Transverse colon (tissue), 4 donors: ENCODE measurements at regions not wholly inside any gene's neighbourhood (a gene's known extent, or its start where the extent isn't known, plus 50 kb on each side); places are given as distances from the start of the nearest gene placed in this dataset.

Experiments used
- DNase-seq: peaks from one replicate; pipeline ENCODE4 v3.0.0-alpha.2; 2019
- H3K27ac ChIP-seq, 4 donors: fragments of 200-600 bp; sonication (generic); 2 replicates each; pipeline ENCODE4 v1.5.1; 2016 to 2018; ENCODE audit warnings: inconsistent platforms in 4 of 4
- H3K27me3 ChIP-seq: fragments of 200-600 bp; sonication (generic); 2 replicates; pipeline ENCODE4 v1.5.1; 2017; ENCODE audit warnings: inconsistent platforms
- H3K36me3 ChIP-seq, 4 donors: fragments of 200-600 bp; sonication (generic); 2 replicates each; pipeline ENCODE4 v1.5.1; 2017 to 2019; ENCODE audit warnings: inconsistent platforms in 4 of 4
- H3K4me1 ChIP-seq, 4 donors: fragments of 200-600 bp; sonication (generic); 2 replicates each; pipeline ENCODE4 v1.5.1; 2017 to 2020; ENCODE audit warnings: inconsistent platforms in 4 of 4
- H3K4me3 ChIP-seq, 4 donors: fragments of 200-600 bp; sonication (generic); 1 replicate in 1 of 4; 2 replicates in 3 of 4; pipeline versions ENCODE4 v1.5.1 to v1.6.1; 2017 to 2019; ENCODE audit warnings: inconsistent platforms in 4 of 4
- H3K9me3 ChIP-seq, 2 donors: fragments of 200-600 bp; sonication (generic); 2 replicates each; pipeline ENCODE4 v1.5.1; 2017 to 2019; ENCODE audit warnings: inconsistent platforms in 2 of 2
- CTCF ChIP-seq, 5 experiments: fragments of 200-600 bp in 3 of 5; fragments of 450-650 bp in 2 of 5; sonication (generic) in 3 of 5; IDR thresholded peaks; 1 replicate in 2 of 5; 2 replicates in 3 of 5; pipeline ENCODE4 v1.5.1; 2016 to 2017; ENCODE audit warnings: antibody characterized with exemption in 5 of 5, inconsistent platforms in 3 of 5, mild to moderate bottlenecking in 2 of 5, moderate library complexity in 1 of 5
- EP300 ChIP-seq: sonication (generic); formaldehyde crosslinking; IDR thresholded peaks from one replicate; pipeline ENCODE4 v1.6.1; 2017; ENCODE audit warnings: antibody characterized with exemption, low read depth
- POLR2A ChIP-seq: fragments of 450-650 bp; IDR thresholded peaks from one replicate; pipeline ENCODE4 v1.6.1; 2016; ENCODE audit warnings: antibody characterized with exemption, mild to moderate bottlenecking, moderate library complexity
- POLR2AphosphoS5 ChIP-seq, 3 donors: sonication (generic); formaldehyde crosslinking; IDR thresholded peaks; one replicate each; pipeline ENCODE4 v1.6.1; 2016; ENCODE audit warnings: antibody characterized with exemption in 3 of 3
- WGBS, 2 donors: methylation state at CpG; one replicate each; pipeline ENCODE4 v1.1.5; 2018; ENCODE audit warnings: low coverage in 1 of 2; 5-methylcytosine and 5-hydroxymethylcytosine counted together
- in situ Hi-C, 4 donors: fragments of 200-750 bp; cut with MboI; loops; one replicate each; pipeline versions ENCODE4 v1.15.0 to v1.15.1; 2017; ENCODE audit warnings: low sequenced_read_pairs in 3 of 4, low pct_ligation_motif_present in 1 of 4, low pct_unique_long_range_greater_than_20kb in 1 of 4
- intact Hi-C: fragments of 100-400 bp; cut with DNase I; formaldehyde crosslinking; loops from one replicate; pipeline ENCODE4 v1.15.1; 2023; ENCODE audit warnings: low total_unique reads

- H3K4me3 ChIP-seq = no peak overlapping the region
- in situ Hi-C loops = no loop called here
- H3K27me3 ChIP-seq = no peaks in the 10 kb centered on the region
- TF ChIP-seq POLR2A = no peak
- no peak for TF ChIP-seq CTCF (IDR thresholded peaks at IDR 0.05)
- no peak for TF ChIP-seq POLR2AphosphoS5 (IDR thresholded peaks at IDR 0.05)
- no peak for TF ChIP-seq EP300
- no peaks in the 10 kb centered on the region for H3K36me3 ChIP-seq
- no peaks in the 10 kb centered on the region for H3K9me3 ChIP-seq
- WGBS, 2 donors = 82 to 87% methylated on average over 3 of the region's 3 CpGs
- DNase-seq = no peak
- H3K4me1 ChIP-seq = peaks cover 0 to 3% (median 0%) of the 10 kb centered on the region in 4 donors
- intact Hi-C loops = no loop called here
- no peak overlapping the region for H3K27ac ChIP-seq
Measured at GRCh38 chr6:112997421-112998085, 650.4 kb downstream of the RFPL4B start.

GRCh38 chr6:113004054-113004453 is 656.9 kb downstream of the RFPL4B start:
- in situ Hi-C loops (no loop called here), intact Hi-C loops (no loop called here)
- TF ChIP-seq POLR2A (no peak), POLR2AphosphoS5 (IDR thresholded peaks at IDR 0.05) (no peak), EP300 (no peak), CTCF (IDR thresholded peaks at IDR 0.05) (no peak)
- Histone ChIP-seq H3K4me3 (no peak overlapping the region), H3K27ac (no peak overlapping the region), H3K27me3 (no peaks in the 10 kb centered on the region), H3K4me1 (peaks cover 0 to 7% (median 6%) of the 10 kb centered on the region in 4 donors), H3K9me3 (no peaks in the 10 kb centered on the region), H3K36me3 (no peaks in the 10 kb centered on the region)
- WGBS, 2 donors = 55 to 60% methylated on average over 1 of the region's 1 CpG
- DNase-seq = no peak

- no peak for DNase-seq
- no peaks in the 10 kb centered on the region for H3K27me3 ChIP-seq
- intact Hi-C loops (no loop called here), in situ Hi-C loops (no loop called here)
- no peaks in the 10 kb centered on the region for H3K36me3 ChIP-seq
- H3K4me3 ChIP-seq = no peak overlapping the region
- no peak for TF ChIP-seq POLR2A
- TF ChIP-seq CTCF (IDR thresholded peaks at IDR 0.05) = no peak
- TF ChIP-seq POLR2AphosphoS5 (IDR thresholded peaks at IDR 0.05) = no peak
- no peak for TF ChIP-seq EP300
- no peaks in the 10 kb centered on the region for H3K9me3 ChIP-seq
- WGBS, 2 donors = 53 to 76% methylated on average over 3 of the region's 3 CpGs
- H3K4me1 ChIP-seq = peaks cover 0 to 7% (median 6%) of the 10 kb centered on the region in 4 donors
- H3K27ac ChIP-seq = no peak overlapping the region
Measured at GRCh38 chr6:113004470-113005270, 657.5 kb downstream of the RFPL4B start.

- in situ Hi-C loops (no loop called here), intact Hi-C loops (no loop called here)
- Histone ChIP-seq H3K9me3 (no peaks in the 10 kb centered on the region), H3K27ac (no peak overlapping the region), H3K27me3 (no peaks in the 10 kb centered on the region), H3K4me3 (no peak overlapping the region), H3K4me1 (peaks cover 0 to 7% (median 6%) of the 10 kb centered on the region in 4 donors), H3K36me3 (no peaks in the 10 kb centered on the region)
- WGBS, 2 donors = 37 to 43% methylated on average over 2 of the region's 2 CpGs
- no peak for DNase-seq
- TF ChIP-seq POLR2A (no peak), POLR2AphosphoS5 (IDR thresholded peaks at IDR 0.05) (no peak), EP300 (no peak), CTCF (IDR thresholded peaks at IDR 0.05) (no peak)
Measured at GRCh38 chr6:113006494-113006893, 659.4 kb downstream of the RFPL4B start.
